COLO668 (cell line): ENCODE measurements at regions not wholly inside any gene's neighbourhood (a gene's known extent, or its start where the extent isn't known, plus 50 kb on each side); places are given as distances from the start of the nearest gene placed in this dataset.
"Not testable (repeated sequence)": the region's sequence is repeated elsewhere in the genome, so short reads cannot be mapped to it uniquely, and the experiment has no call there.

ENCODE experiments used
- DNase-seq: peaks from one replicate; lab custom pipeline; 2025; ENCODE audit not compliant: unreplicated experiment; lab: John Stamatoyannopoulos, UW

GRCh38 chr14:44453433-44454171 is 53.5 kb downstream of the FSCB start:
- DNase-seq, result peak; percentile 50

GRCh38 chr14:44450232-44450631 is 56.9 kb downstream of the FSCB start:
- DNase-seq, result not testable (repeated sequence)

GRCh38 chr14:44449680-44450079 is 57.4 kb downstream of the FSCB start:
- no peak for DNase-seq

- DNase-seq, result no peak
Measured at GRCh38 chr14:44448951-44449358, 58.1 kb downstream of the FSCB start.

- no peak for DNase-seq
Measured at GRCh38 chr14:44446965-44447364, 60.1 kb downstream of the FSCB start.

- DNase-seq, result no peak
Measured at GRCh38 chr14:44444454-44444853, 62.6 kb downstream of the FSCB start.

GRCh38 chr14:44438936-44439335 is 68.1 kb downstream of the FSCB start:
- DNase-seq, result no peak

GRCh38 chr14:44438221-44438620 is 68.9 kb downstream of the FSCB start:
- no peak for DNase-seq

- DNase-seq, result no peak
Measured at GRCh38 chr14:44436458-44436857, 70.6 kb downstream of the FSCB start.

- DNase-seq, result no peak
Measured at GRCh38 chr14:44428231-44428945, 78.7 kb downstream of the FSCB start.

- DNase-seq, result no peak
Measured at GRCh38 chr14:44422699-44423098, 84.4 kb downstream of the FSCB start.

- DNase-seq, result no peak
Measured at GRCh38 chr14:44420226-44420625, 86.9 kb downstream of the FSCB start.

- DNase-seq, result no peak
Measured at GRCh38 chr14:44418856-44419255, 88.2 kb downstream of the FSCB start.

- DNase-seq, result no peak
Measured at GRCh38 chr14:44417809-44418208, 89.3 kb downstream of the FSCB start.

GRCh38 chr14:44414646-44415045 is 92.4 kb downstream of the FSCB start:
- DNase-seq, result no peak

- DNase-seq, result no peak
Measured at GRCh38 chr14:44412858-44413569, 94.1 kb downstream of the FSCB start.

GRCh38 chr14:44405011-44405486 is 102.0 kb downstream of the FSCB start:
- no peak for DNase-seq

- DNase-seq, result no peak
Measured at GRCh38 chr14:44404599-44404998, 102.5 kb downstream of the FSCB start.

GRCh38 chr14:44404036-44404435 is 103.0 kb downstream of the FSCB start:
- DNase-seq, result no peak

GRCh38 chr14:44403193-44403592 is 103.9 kb downstream of the FSCB start:
- DNase-seq, result no peak

- DNase-seq, result no peak
Measured at GRCh38 chr14:44396226-44396625, 110.9 kb downstream of the FSCB start.

- no peak for DNase-seq
Measured at GRCh38 chr14:44392984-44393383, 114.1 kb downstream of the FSCB start.
